IPS-18c (cell line): ENCODE measurements at regions not wholly inside any gene's neighbourhood (a gene's known extent, or its start where the extent isn't known, plus 50 kb on each side); places are given as distances from the start of the nearest gene placed in this dataset.

Experiments used
- H3K4me3 ChIP-seq: 2 replicates; pipeline ENCODE4 v1.7.0; 2013; ENCODE audit warnings: low read depth, mild to moderate bottlenecking, low read length, moderate library complexity; ENCODE audit not compliant: insufficient read depth
- H3K9me3 ChIP-seq: one replicate; pipeline ENCODE4 v1.6.1; 2013; ENCODE audit warnings: mild to moderate bottlenecking, low read length, moderate library complexity; ENCODE audit not compliant: control insufficient read depth, insufficient read depth

- H3K4me3 ChIP-seq, result no peak overlapping the region
- H3K9me3 ChIP-seq, result peaks cover 22% of the 10 kb centered on the region
Observed at GRCh38 chr10:131421381-131421780, 109.9 kb upstream of the TCERG1L start.

- H3K4me3 ChIP-seq, result no peak overlapping the region
- peaks cover 19% of the 10 kb centered on the region for H3K9me3 ChIP-seq
Observed at GRCh38 chr10:131422731-131423130, 111.2 kb upstream of the TCERG1L start.

GRCh38 chr10:131424053-131424452, 112.5 kb upstream of the TCERG1L start:
- Histone ChIP-seq H3K9me3 (peaks cover 20% of the 10 kb centered on the region), H3K4me3 (no peak overlapping the region)

- H3K4me3 ChIP-seq, result no peak overlapping the region
- peaks cover 28% of the 10 kb centered on the region for H3K9me3 ChIP-seq
Observed at GRCh38 chr10:131424836-131425491, 113.4 kb upstream of the TCERG1L start.

- Histone ChIP-seq H3K4me3 (no peak overlapping the region), H3K9me3 (peaks cover 28% of the 10 kb centered on the region)
Observed at GRCh38 chr10:131425752-131426533, 114.4 kb upstream of the TCERG1L start.

GRCh38 chr10:131426534-131426898, 115.0 kb upstream of the TCERG1L start:
- Histone ChIP-seq H3K4me3 (no peak overlapping the region; the same call in 1 of the 2 replicates), H3K9me3 (peaks cover 26% of the 10 kb centered on the region)

GRCh38 chr10:131427281-131427680, 115.8 kb upstream of the TCERG1L start:
- no peak overlapping the region for H3K4me3 ChIP-seq
- peaks cover 25% of the 10 kb centered on the region for H3K9me3 ChIP-seq

- H3K4me3 ChIP-seq, result no peak overlapping the region
- peaks cover 25% of the 10 kb centered on the region for H3K9me3 ChIP-seq
Observed at GRCh38 chr10:131427901-131428300, 116.4 kb upstream of the TCERG1L start.

GRCh38 chr10:131429141-131429540, 117.6 kb upstream of the TCERG1L start:
- Histone ChIP-seq H3K4me3 (no peak overlapping the region), H3K9me3 (peaks cover 25% of the 10 kb centered on the region)

GRCh38 chr10:131429942-131430341, 118.4 kb upstream of the TCERG1L start:
- Histone ChIP-seq H3K9me3 (peaks cover 24% of the 10 kb centered on the region), H3K4me3 (no peak overlapping the region)

- Histone ChIP-seq H3K4me3 (no peak overlapping the region), H3K9me3 (peaks cover 20% of the 10 kb centered on the region)
Observed at GRCh38 chr10:131430716-131431412, 119.3 kb upstream of the TCERG1L start.

GRCh38 chr10:131431533-131431932, 120.0 kb upstream of the TCERG1L start:
- H3K9me3 ChIP-seq, result peaks cover 18% of the 10 kb centered on the region
- H3K4me3 ChIP-seq, result no peak overlapping the region; the same call in 1 of the 2 replicates

- peaks cover 18% of the 10 kb centered on the region for H3K9me3 ChIP-seq
- no peak overlapping the region; the same call in 1 of the 2 replicates for H3K4me3 ChIP-seq
Observed at GRCh38 chr10:131431978-131432690, 120.6 kb upstream of the TCERG1L start.

- Histone ChIP-seq H3K9me3 (peaks cover 20% of the 10 kb centered on the region), H3K4me3 (no peak overlapping the region)
Observed at GRCh38 chr10:131433568-131433967, 122.0 kb upstream of the TCERG1L start.

GRCh38 chr10:131435232-131435631, 123.7 kb upstream of the TCERG1L start:
- H3K4me3 ChIP-seq, result no peak overlapping the region
- H3K9me3 ChIP-seq, result peaks cover 12% of the 10 kb centered on the region

GRCh38 chr10:131435760-131436457, 124.4 kb upstream of the TCERG1L start:
- Histone ChIP-seq H3K9me3 (peaks cover 13% of the 10 kb centered on the region), H3K4me3 (no peak overlapping the region)

- H3K9me3 ChIP-seq, result peaks cover 16% of the 10 kb centered on the region
- no peak overlapping the region for H3K4me3 ChIP-seq
Observed at GRCh38 chr10:131436458-131436857, 124.9 kb upstream of the TCERG1L start.
